ENCODE measurements at regions not wholly inside any gene's neighbourhood (a gene's known extent, or its start where the extent isn't known, plus 50 kb on each side); places are given as distances from the start of the nearest gene placed in this dataset.
"Not testable (repeated sequence)": the region's sequence is repeated elsewhere in the genome, so short reads cannot be mapped to it uniquely, and the experiment has no call there.

- Histone ChIP-seq H3K9me3 (no peaks in the 10 kb centered on the region), H3K27me3 (no peaks in the 10 kb centered on the region), H3K4me1 (no peaks in the 10 kb centered on the region), H3K36me3 (no peaks in the 10 kb centered on the region), H3K27ac (no peak overlapping the region), H3K4me3 (no peak overlapping the region)
- no peak for DNase-seq (ENCODE audit: low spot score in 2 of 2)
- intact Hi-C loops (cut with DNase I; ENCODE audit: low total_unique reads), result no loop called here
- TF ChIP-seq CTCF (IDR thresholded peaks at IDR 0.05) (no peak), POLR2AphosphoS5 (IDR thresholded peaks at IDR 0.05) (no peak)
Measured at GRCh38 chr15:58361273-58361759, 70.5 kb upstream of the LIPC start.

- no peak for DNase-seq (ENCODE audit: low spot score in 2 of 2)
- Histone ChIP-seq H3K4me3 (no peak overlapping the region), H3K27ac (no peak overlapping the region), H3K4me1 (no peaks in the 10 kb centered on the region), H3K36me3 (no peaks in the 10 kb centered on the region), H3K9me3 (no peaks in the 10 kb centered on the region), H3K27me3 (no peaks in the 10 kb centered on the region)
- TF ChIP-seq POLR2A (IDR thresholded peaks at IDR 0.05), result no peak
- TF ChIP-seq POLR2AphosphoS5 (IDR thresholded peaks at IDR 0.05), result no peak
- no peak for TF ChIP-seq CTCF (IDR thresholded peaks at IDR 0.05)
- intact Hi-C loops (cut with DNase I; ENCODE audit: low total_unique reads), result no loop called here
Measured at GRCh38 chr15:58362262-58362922, 69.4 kb upstream of the LIPC start.

- H3K36me3 ChIP-seq; H3K4me3 ChIP-seq; H3K27me3 ChIP-seq; intact Hi-C loops (cut with DNase I; ENCODE audit: low total_unique reads); H3K9me3 ChIP-seq; DNase-seq (ENCODE audit: low spot score in 2 of 2); H3K4me1 ChIP-seq; H3K27ac ChIP-seq: not testable (repeated sequence)
Measured at GRCh38 chr15:58363118-58363517, 68.7 kb upstream of the LIPC start.

GRCh38 chr15:58363673-58364072 lies 68.1 kb upstream of the LIPC start:
- H3K4me1 ChIP-seq; DNase-seq (ENCODE audit: low spot score in 2 of 2); intact Hi-C loops (cut with DNase I; ENCODE audit: low total_unique reads); H3K9me3 ChIP-seq; H3K4me3 ChIP-seq; H3K36me3 ChIP-seq; H3K27ac ChIP-seq; H3K27me3 ChIP-seq: not testable (repeated sequence)

GRCh38 chr15:58365098-58365497 lies 66.7 kb upstream of the LIPC start:
- H3K4me3 ChIP-seq; DNase-seq (ENCODE audit: low spot score in 2 of 2); H3K27ac ChIP-seq; H3K36me3 ChIP-seq; intact Hi-C loops (cut with DNase I; ENCODE audit: low total_unique reads); H3K4me1 ChIP-seq; H3K9me3 ChIP-seq; H3K27me3 ChIP-seq: not testable (repeated sequence)

GRCh38 chr15:58369261-58369701 lies 62.5 kb upstream of the LIPC start:
- H3K36me3 ChIP-seq, result no peaks in the 10 kb centered on the region
- no peaks in the 10 kb centered on the region for H3K27me3 ChIP-seq
- no peak overlapping the region for H3K4me3 ChIP-seq
- H3K4me1 ChIP-seq, result no peaks in the 10 kb centered on the region
- DNase-seq (ENCODE audit: low spot score in 2 of 2), result no peak
- no peaks in the 10 kb centered on the region for H3K9me3 ChIP-seq
- intact Hi-C loops (cut with DNase I; ENCODE audit: low total_unique reads), result no loop called here
- no peak for TF ChIP-seq POLR2A (IDR thresholded peaks at IDR 0.05)
- TF ChIP-seq CTCF (IDR thresholded peaks at IDR 0.05), result no peak
- no peak for TF ChIP-seq POLR2AphosphoS5 (IDR thresholded peaks at IDR 0.05)
- H3K27ac ChIP-seq, result no peak overlapping the region

- H3K4me3 ChIP-seq, result no peak overlapping the region
- DNase-seq (ENCODE audit: low spot score in 2 of 2), result no peak
- H3K4me1 ChIP-seq, result no peaks in the 10 kb centered on the region
- no peak for TF ChIP-seq POLR2AphosphoS5 (IDR thresholded peaks at IDR 0.05)
- TF ChIP-seq CTCF (IDR thresholded peaks at IDR 0.05), result no peak
- no peak overlapping the region for H3K27ac ChIP-seq
- intact Hi-C loops (cut with DNase I; ENCODE audit: low total_unique reads), result no loop called here
- H3K27me3 ChIP-seq, result no peaks in the 10 kb centered on the region
- H3K36me3 ChIP-seq, result no peaks in the 10 kb centered on the region
- no peaks in the 10 kb centered on the region for H3K9me3 ChIP-seq
Measured at GRCh38 chr15:58369956-58370355, 61.8 kb upstream of the LIPC start.

Measured in breast epithelium (tissue), 4 donors.